Left cardiac atrium (tissue), 4 donors: ENCODE measurements at regions not wholly inside any gene's neighbourhood (a gene's known extent, or its start where the extent isn't known, plus 50 kb on each side); places are given as distances from the start of the nearest gene placed in this dataset.

ENCODE experiments used
- ATAC-seq, 2 donors: fragments of 200-7000 bp; cut with Tn5 transposase; one replicate each; pipeline ENCODE4 v1.9.1; 2020; ENCODE audit warnings: mild to moderate bottlenecking in 2 of 2, moderate library complexity in 2 of 2
- DNase-seq: peaks from one replicate; pipeline ENCODE4 v3.0.0-alpha.2; 2020
- intact Hi-C, 2 donors: fragments of 100-400 bp; cut with DNase I; formaldehyde crosslinking; loops; one replicate each; pipeline versions ENCODE4 v1.14.1 to v1.15.1; 2022 to 2023
- donor health status: DM: no; HTN: yes; CAD: no.
- donor health status: DM: no; HTN: yes; CAD: no; lungs with severe emphysema.
- donor health status: DM: yes; HTN: yes; CAD: no.
- donor health status: Dilated cardiomyopathy.

DNA sequence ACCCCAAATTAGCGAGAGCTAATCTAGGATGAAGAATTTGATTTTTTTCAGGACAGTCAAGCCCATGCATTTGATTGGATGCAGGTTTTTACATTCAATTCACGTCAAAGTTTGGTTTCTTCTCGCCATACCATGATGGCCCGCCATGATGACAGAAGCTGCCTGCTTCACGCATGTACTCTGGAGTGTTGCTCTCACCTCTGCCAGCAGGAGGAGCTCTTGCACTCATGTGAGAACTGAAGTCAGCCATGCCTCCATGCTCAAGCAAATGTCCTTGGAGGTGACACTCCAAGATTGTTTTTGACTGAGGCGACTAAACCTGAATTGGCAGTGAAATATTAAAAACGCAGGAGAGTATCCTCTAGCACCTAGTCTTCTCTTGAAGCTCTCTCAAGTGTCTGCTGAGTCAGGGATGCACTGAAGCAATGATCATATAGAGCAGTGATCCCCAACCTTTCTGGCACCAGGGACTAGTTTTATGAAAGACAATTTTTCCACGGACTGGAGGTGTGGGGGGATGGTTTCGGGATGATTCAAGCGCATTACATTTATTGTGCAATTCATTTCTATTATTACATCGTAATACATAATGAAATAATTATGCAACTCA is 120.9 kb downstream of the SAMMSON start:
- DNase-seq = peak; percentile 62
- ATAC-seq = no peak
- intact Hi-C loops = no loop called here

DNA sequence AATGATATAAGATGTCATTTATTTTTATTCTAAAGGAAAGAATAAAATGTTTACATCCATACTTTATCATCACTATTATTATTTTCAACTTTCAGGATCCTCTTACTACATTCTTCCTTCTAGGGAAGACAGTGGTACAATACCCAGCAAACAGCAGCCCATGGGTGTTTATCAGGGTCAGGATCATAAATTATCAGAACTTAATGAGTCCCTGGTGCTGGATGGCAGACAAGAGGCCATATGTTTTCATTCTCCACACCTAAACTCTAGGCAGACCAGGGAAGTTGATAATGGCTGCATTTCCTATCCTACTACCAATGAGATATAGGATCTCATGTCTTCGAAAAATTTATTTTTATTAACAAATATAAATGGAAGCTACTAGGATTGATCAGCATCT is 127.7 kb downstream of the SAMMSON start:
- intact Hi-C loops = no loop called here
- no peak for ATAC-seq
- DNase-seq = no peak

DNA sequence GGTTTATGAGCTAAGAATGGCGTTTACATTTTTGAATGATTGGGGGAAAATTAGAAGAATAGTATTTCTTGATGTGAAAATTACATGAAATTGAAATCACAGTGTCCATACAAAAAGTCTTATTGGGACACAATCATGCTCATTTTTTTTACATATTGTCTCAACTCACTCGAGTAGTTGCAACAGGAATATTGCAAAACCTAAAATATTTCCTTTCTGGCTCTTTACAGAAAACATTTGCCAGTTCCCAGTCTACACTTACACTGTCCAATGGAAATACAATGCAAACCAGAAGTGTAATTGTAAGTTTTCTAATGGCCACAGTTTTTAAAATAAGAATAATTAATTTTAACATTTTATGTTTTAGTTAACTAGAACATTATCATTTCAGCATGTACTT is 137.8 kb downstream of the SAMMSON start:
- intact Hi-C loops = no loop called here
- no peak for ATAC-seq
- no peak for DNase-seq

DNA sequence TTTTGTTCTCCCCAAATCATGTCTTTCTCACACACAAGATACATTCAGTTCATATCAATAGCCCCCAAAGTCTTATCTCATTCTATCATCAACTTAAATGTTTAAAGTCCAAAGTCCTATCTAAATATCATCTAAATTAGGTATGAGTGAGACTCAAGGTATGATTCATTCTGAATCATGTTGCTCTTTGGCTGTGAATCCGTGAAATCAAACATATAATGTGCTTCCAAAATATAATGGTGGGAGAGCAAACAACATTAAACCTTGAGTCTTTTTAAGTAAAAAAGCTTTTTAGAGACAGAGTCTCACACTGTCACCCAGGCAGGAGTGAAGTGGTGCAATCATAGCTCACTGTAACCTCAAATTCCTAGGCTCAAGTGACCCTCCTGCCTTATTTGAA is 139.1 kb downstream of the SAMMSON start:
- DNase-seq (no peak), ATAC-seq (no peak)
- intact Hi-C loops = no loop called here
